ENCODE measurements at regions not wholly inside any gene's neighbourhood (a gene's known extent, or its start where the extent isn't known, plus 50 kb on each side); places are given as distances from the start of the nearest gene placed in this dataset.

- ATAC-seq (ENCODE audit: poor library complexity) = peak; percentile 71
- intact Hi-C loops (cut with DNase I) = no loop called here
- DNase-seq = no peak
Measured at GRCh38 chr2:21453723-21454450, 330.1 kb downstream of the TDRD15 start.

GRCh38 chr2:21454839-21455238 is 331.1 kb downstream of the TDRD15 start:
- intact Hi-C loops (cut with DNase I) = no loop called here
- ATAC-seq (ENCODE audit: poor library complexity) (no peak), DNase-seq (no peak)

- ATAC-seq (ENCODE audit: poor library complexity) = no peak
- DNase-seq = no peak
- intact Hi-C loops (cut with DNase I) = no loop called here
Measured at GRCh38 chr2:21461754-21462240, 338.0 kb downstream of the TDRD15 start.

- intact Hi-C loops (cut with DNase I) = no loop called here
- ATAC-seq (ENCODE audit: poor library complexity) = no peak
- no peak for DNase-seq
Measured at GRCh38 chr2:21466341-21466927, 342.7 kb downstream of the TDRD15 start.

- DNase-seq (no peak), ATAC-seq (ENCODE audit: poor library complexity) (no peak)
- intact Hi-C loops (cut with DNase I) = no loop called here
Measured at GRCh38 chr2:21467280-21467818, 343.6 kb downstream of the TDRD15 start.

GRCh38 chr2:21467910-21468309 is 344.1 kb downstream of the TDRD15 start:
- ATAC-seq (ENCODE audit: poor library complexity) (no peak), DNase-seq (no peak)
- intact Hi-C loops (cut with DNase I) = no loop called here

GRCh38 chr2:21468624-21469023 is 344.9 kb downstream of the TDRD15 start:
- DNase-seq = no peak
- no peak for ATAC-seq (ENCODE audit: poor library complexity)
- intact Hi-C loops (cut with DNase I) = no loop called here

- DNase-seq = no peak
- ATAC-seq (ENCODE audit: poor library complexity) = no peak
- intact Hi-C loops (cut with DNase I) = no loop called here
Measured at GRCh38 chr2:21469158-21469557, 345.4 kb downstream of the TDRD15 start.

- intact Hi-C loops (cut with DNase I) = no loop called here
- DNase-seq (no peak), ATAC-seq (ENCODE audit: poor library complexity) (no peak)
Measured at GRCh38 chr2:21469564-21469963, 345.8 kb downstream of the TDRD15 start.

GRCh38 chr2:21480162-21480561 is 356.4 kb downstream of the TDRD15 start:
- DNase-seq (no peak), ATAC-seq (ENCODE audit: poor library complexity) (no peak)
- intact Hi-C loops (cut with DNase I) = no loop called here

- intact Hi-C loops (cut with DNase I) = no loop called here
- DNase-seq (no peak), ATAC-seq (ENCODE audit: poor library complexity) (no peak)
Measured at GRCh38 chr2:21484643-21485042, 360.9 kb downstream of the TDRD15 start.

GRCh38 chr2:21486445-21486844 is 362.7 kb downstream of the TDRD15 start:
- no peak for DNase-seq
- no peak for ATAC-seq (ENCODE audit: poor library complexity)
- intact Hi-C loops (cut with DNase I) = no loop called here

- ATAC-seq (ENCODE audit: poor library complexity) (no peak), DNase-seq (no peak)
- intact Hi-C loops (cut with DNase I) = no loop called here
Measured at GRCh38 chr2:21489080-21489479, 365.3 kb downstream of the TDRD15 start.

- DNase-seq = no peak
- intact Hi-C loops (cut with DNase I) = no loop called here
- no peak for ATAC-seq (ENCODE audit: poor library complexity)
Measured at GRCh38 chr2:21498016-21498415, 374.2 kb downstream of the TDRD15 start.

GRCh38 chr2:21500401-21500945 is 376.7 kb downstream of the TDRD15 start:
- intact Hi-C loops (cut with DNase I) = no loop called here
- ATAC-seq (ENCODE audit: poor library complexity) (no peak), DNase-seq (no peak)

- DNase-seq = no peak
- intact Hi-C loops (cut with DNase I) = no loop called here
- no peak for ATAC-seq (ENCODE audit: poor library complexity)
Measured at GRCh38 chr2:21501376-21502027, 377.7 kb downstream of the TDRD15 start.

GRCh38 chr2:21515903-21516302 is 392.1 kb downstream of the TDRD15 start:
- intact Hi-C loops (cut with DNase I) = no loop called here
- no peak for DNase-seq
- ATAC-seq (ENCODE audit: poor library complexity) = no peak

GRCh38 chr2:21519412-21519811 is 395.6 kb downstream of the TDRD15 start:
- DNase-seq = no peak
- no peak for ATAC-seq (ENCODE audit: poor library complexity)
- intact Hi-C loops (cut with DNase I) = no loop called here

GRCh38 chr2:21519821-21520220 is 396.1 kb downstream of the TDRD15 start:
- intact Hi-C loops (cut with DNase I) = no loop called here
- DNase-seq (no peak), ATAC-seq (ENCODE audit: poor library complexity) (no peak)

- intact Hi-C loops (cut with DNase I) = no loop called here
Measured at GRCh38 chr2:21535826-21536225, 412.1 kb downstream of the TDRD15 start.

More at GRCh38 chr2:21535826-21536225, 412.1 kb downstream of the TDRD15 start:
- DNase-seq (no peak), ATAC-seq (ENCODE audit: poor library complexity) (no peak)

Measured in Right ventricle myocardium superior (tissue), 1 donor.